Adrenal gland (tissue), 5 donors: ENCODE measurements at regions not wholly inside any gene's neighbourhood (a gene's known extent, or its start where the extent isn't known, plus 50 kb on each side); places are given as distances from the start of the nearest gene placed in this dataset.

Experiments used
- CTCF ChIP-seq, 6 experiments: fragments of 450-650 bp in 4 of 6; fragments of 200-600 bp in 2 of 6; sonication (generic) in 1 of 6; IDR thresholded peaks; 1 replicate in 5 of 6; 2 replicates in 1 of 6; pipeline versions ENCODE4 v1.5.1 to v1.8.0; 2016 to 2021; ENCODE audit warnings: antibody characterized with exemption in 6 of 6, mild to moderate bottlenecking in 2 of 6, moderate library complexity in 1 of 6
- POLR2A ChIP-seq, 2 donors: fragments of 450-650 bp; IDR thresholded peaks; one replicate each; pipeline ENCODE4 v1.6.1; 2017; ENCODE audit warnings: antibody characterized with exemption in 2 of 2, mild to moderate bottlenecking in 2 of 2, moderate library complexity in 1 of 2
- donor health status: DM: no; HTN: no; CAD: no.

GRCh38 chr2:60368456-60368855, 185.0 kb downstream of the BCL11A start:
- TF ChIP-seq CTCF (IDR thresholded peaks at IDR 0.05) (no peak), POLR2A (IDR thresholded peaks at IDR 0.05) (no peak)
